ENCODE measurements at regions not wholly inside any gene's neighbourhood (a gene's known extent, or its start where the extent isn't known, plus 50 kb on each side); places are given as distances from the start of the nearest gene placed in this dataset.

- no peak for ATAC-seq
Observed at GRCh38 chr9:129358621-129359154, 180.6 kb upstream of the IER5L start.

GRCh38 chr9:129357773-129358245, 179.7 kb upstream of the IER5L start:
- Histone ChIP-seq H3K4me1 (peaks cover 0 to 4% (median 0%) of the 10 kb centered on the region in 4 donors), H3K36me3 (no peaks in the 10 kb centered on the region), H3K9me3 (peaks cover 0 to 5% (median 2%) of the 10 kb centered on the region in 4 donors), H3K27me3 (no peaks in the 10 kb centered on the region), H3K4me3 (no peak overlapping the region), H3K27ac (no peak overlapping the region)
- ATAC-seq: no peak
- TF ChIP-seq POLR2A (IDR thresholded peaks at IDR 0.05) (no peak), CTCF (IDR thresholded peaks at IDR 0.05) (no peak)
- no CpG with 5 or more reads among the region's 6 CpGs for WGBS (ENCODE audit: insufficient coverage, low coverage, low lambda C conversion rate, missing lambda C conversion rate)
- peak in 1 of 3 donors; percentile 36 for DNase-seq
- intact Hi-C loops (cut with DNase I): no loop called here

More at GRCh38 chr9:129358621-129359154, 180.6 kb upstream of the IER5L start:
- Histone ChIP-seq H3K4me3 (no peak overlapping the region), H3K27me3 (no peaks in the 10 kb centered on the region), H3K27ac (no peak overlapping the region), H3K4me1 (peaks cover 0 to 4% (median 0%) of the 10 kb centered on the region in 4 donors), H3K36me3 (no peaks in the 10 kb centered on the region), H3K9me3 (peaks cover 0 to 5% (median 2%) of the 10 kb centered on the region in 4 donors)
- DNase-seq: peak in 1 of 3 donors; percentile 35
- 72% methylated on average over 7 of the region's 12 CpGs for WGBS (ENCODE audit: insufficient coverage, low coverage, low lambda C conversion rate, missing lambda C conversion rate)
- intact Hi-C loops (cut with DNase I): no loop called here
- TF ChIP-seq POLR2A (IDR thresholded peaks at IDR 0.05) (no peak), CTCF (IDR thresholded peaks at IDR 0.05) (no peak)

- 100% methylated on average over 4 of the region's 18 CpGs for WGBS (ENCODE audit: insufficient coverage, low coverage, low lambda C conversion rate, missing lambda C conversion rate)
- intact Hi-C loops (cut with DNase I): no loop called here
Observed at GRCh38 chr9:129356871-129357772, 179.1 kb upstream of the IER5L start.

GRCh38 chr9:129355631-129356030, 177.6 kb upstream of the IER5L start:
- DNase-seq: peak in 1 of 3 donors; percentile 27
- peaks cover 0 to 6% (median under 1%) of the 10 kb centered on the region in 4 donors for H3K4me1 ChIP-seq
- no peak overlapping the region for H3K4me3 ChIP-seq
- intact Hi-C loops (cut with DNase I): no loop called here
- no peak overlapping the region for H3K27ac ChIP-seq
- no peak for ATAC-seq
- TF ChIP-seq CTCF (IDR thresholded peaks at IDR 0.05): no peak
- TF ChIP-seq POLR2A (IDR thresholded peaks at IDR 0.05): no peak
- H3K9me3 ChIP-seq: peaks cover 0 to 5% (median 2%) of the 10 kb centered on the region in 4 donors
- 85% methylated on average over 2 of the region's 5 CpGs for WGBS (ENCODE audit: insufficient coverage, low coverage, low lambda C conversion rate, missing lambda C conversion rate)
- H3K36me3 ChIP-seq: no peaks in the 10 kb centered on the region
- H3K27me3 ChIP-seq: no peaks in the 10 kb centered on the region

More at GRCh38 chr9:129356871-129357772, 179.1 kb upstream of the IER5L start:
- peak in 1 of 3 donors; percentile 48 for DNase-seq
- TF ChIP-seq POLR2A (IDR thresholded peaks at IDR 0.05): no peak
- TF ChIP-seq CTCF (IDR thresholded peaks at IDR 0.05): no peak
- no peak overlapping the region for H3K27ac ChIP-seq
- H3K9me3 ChIP-seq: peaks cover 0 to 5% (median 2%) of the 10 kb centered on the region in 4 donors
- H3K4me1 ChIP-seq: peaks cover 0 to under 1% (median 0%) of the 10 kb centered on the region in 4 donors
- no peak overlapping the region for H3K4me3 ChIP-seq
- no peak for ATAC-seq
- no peaks in the 10 kb centered on the region for H3K36me3 ChIP-seq
- no peaks in the 10 kb centered on the region for H3K27me3 ChIP-seq
